WTC11 (cell line): ENCODE measurements at regions not wholly inside any gene's neighbourhood (a gene's known extent, or its start where the extent isn't known, plus 50 kb on each side); places are given as distances from the start of the nearest gene placed in this dataset.

Source experiments
- ATAC-seq: fragments of 200-7000 bp; cut with Tn5 transposase; 2 replicates; pipeline ENCODE4 v1.10.0; 2021; ENCODE audit warnings: mild to moderate bottlenecking, moderate library complexity
- CTCF ChIA-PET: fragments of 300-600 bp; sonication (Branson Sonifier 250); formaldehyde crosslinking; loops from one replicate; lab custom pipeline; 2021; ENCODE audit warnings: antibody characterized with exemption; lab: Charles Lee
- POLR2A ChIA-PET: fragments of 350-600 bp; sonication (Branson Sonifier 250); formaldehyde crosslinking; loops from one replicate; lab custom pipeline; 2021; ENCODE audit warnings: antibody characterized with exemption; lab: Charles Lee
- DNase-seq: peaks from one replicate; pipeline ENCODE4 v3.0.0; 2021; ENCODE audit warnings: low spot score
- H3K27ac Mint-ChIP-seq: 2 replicates; pipeline ENCODE4 v1.8.0; 2021; ENCODE audit warnings: mixed read lengths
- H3K27me3 Mint-ChIP-seq: 2 replicates; pipeline ENCODE4 v1.8.0; 2021; ENCODE audit warnings: low read depth, mild to moderate bottlenecking, moderate library complexity, mixed read lengths
- H3K36me3 Mint-ChIP-seq: 2 replicates; pipeline ENCODE4 v1.8.0; 2021; ENCODE audit warnings: mixed read lengths
- H3K4me1 Mint-ChIP-seq: 2 replicates; pipeline ENCODE4 v1.8.0; 2022; ENCODE audit warnings: mixed read lengths
- H3K4me3 Mint-ChIP-seq: 2 replicates; pipeline ENCODE4 v1.8.0; 2021; ENCODE audit warnings: mild to moderate bottlenecking, moderate library complexity, mixed read lengths
- H3K9me3 Mint-ChIP-seq: 2 replicates; pipeline ENCODE4 v1.8.0; 2021; ENCODE audit warnings: mixed read lengths
- EMX1 ChIP-seq: fragments of 250-450 bp; sonication (Bioruptor Pico); IDR thresholded peaks from 2 replicates; pipeline ENCODE4 v1.8.0; 2021; ENCODE audit warnings: mild to moderate bottlenecking
- ESRRA ChIP-seq: sonication (generic); formaldehyde crosslinking; IDR thresholded peaks from 2 replicates; pipeline ENCODE4 v1.8.1; 2022; ENCODE audit warnings: mild to moderate bottlenecking, missing genetic modification reagents, borderline replicate concordance
- NR2C2 ChIP-seq: sonication (generic); formaldehyde crosslinking; IDR thresholded peaks from 2 replicates; pipeline ENCODE4 v1.8.0; 2022; ENCODE audit warnings: mild to moderate bottlenecking, missing genetic modification reagents
- RELA ChIP-seq: sonication (generic); formaldehyde crosslinking; IDR thresholded peaks from 2 replicates; pipeline ENCODE4 v1.8.1; 2022; ENCODE audit warnings: missing genetic modification reagents, mild to moderate bottlenecking, borderline replicate concordance
- SMAD3 ChIP-seq: sonication (generic); formaldehyde crosslinking; IDR thresholded peaks from 2 replicates; pipeline ENCODE4 v1.8.0; 2022; ENCODE audit warnings: missing genetic modification reagents, mild to moderate bottlenecking, borderline replicate concordance
- TEAD4 ChIP-seq: sonication (generic); formaldehyde crosslinking; IDR thresholded peaks from 2 replicates; pipeline ENCODE4 v1.8.0; 2022; ENCODE audit warnings: mild to moderate bottlenecking, missing genetic modification reagents
- TF ChIP-seq, protein P1 (sequence below): fragments of 250-450 bp; sonication (Bioruptor Pico); IDR thresholded peaks from 2 replicates; pipeline ENCODE4 v1.8.0; 2021; ENCODE audit warnings: mild to moderate bottlenecking
- TF ChIP-seq, protein P2 (sequence below): fragments of 200-600 bp; IDR thresholded peaks from 2 replicates; pipeline ENCODE4 v1.8.0; 2022; ENCODE audit warnings: antibody characterized with exemption
- TF ChIP-seq, protein P3 (sequence below): fragments of 250-450 bp; sonication (Bioruptor Pico); IDR thresholded peaks from 2 replicates; pipeline ENCODE4 v1.9.0; 2021; ENCODE audit warnings: moderate library complexity, mild to moderate bottlenecking, inconsistent platforms, borderline replicate concordance
- TF ChIP-seq, protein P4 (sequence below): sonication (generic); formaldehyde crosslinking; conservative IDR thresholded peaks from 2 replicates; pipeline ENCODE4 v1.8.1; 2023; ENCODE audit warnings: mild to moderate bottlenecking, low read depth, missing genetic modification reagents, moderate library complexity
- TF ChIP-seq, protein P5 (sequence below): fragments of 250-450 bp; sonication (Bioruptor Pico); IDR thresholded peaks from 2 replicates; pipeline ENCODE4 v2.1.2; 2022; ENCODE audit warnings: mild to moderate bottlenecking, moderate library complexity
- TF ChIP-seq, protein P6 (sequence below): sonication (generic); formaldehyde crosslinking; IDR thresholded peaks from 2 replicates; pipeline ENCODE4 v1.8.1; 2023; ENCODE audit warnings: mild to moderate bottlenecking, missing genetic modification reagents
- TF ChIP-seq, protein P7 (sequence below): sonication (generic); formaldehyde crosslinking; IDR thresholded peaks from 2 replicates; pipeline ENCODE4 v1.8.0; 2022; ENCODE audit warnings: mild to moderate bottlenecking, missing genetic modification reagents

DNA sequence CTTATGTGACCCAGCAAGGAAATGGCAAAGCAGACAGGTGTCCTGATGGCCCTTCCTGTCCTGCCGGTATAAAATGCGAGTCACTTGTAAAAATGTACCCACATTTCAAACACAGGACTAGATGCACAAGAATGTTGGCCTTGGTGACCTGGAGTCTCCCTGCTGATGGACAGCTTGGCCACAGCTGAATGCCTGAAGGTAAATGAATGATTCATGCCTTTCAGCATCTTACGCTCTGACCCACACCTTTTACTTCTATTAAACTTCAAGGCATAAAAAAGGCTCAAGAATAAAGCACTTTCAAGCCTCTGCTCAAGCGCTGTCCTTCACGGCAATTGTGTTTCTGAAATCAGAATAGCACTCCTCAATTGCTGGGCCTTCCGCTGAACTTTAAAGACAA, 228.0 kb upstream of the SLCO3A1 start (continued):
- no peak for TF ChIP-seq RELA (CRISPR knock-in tag)
- TF ChIP-seq, protein P1, sequence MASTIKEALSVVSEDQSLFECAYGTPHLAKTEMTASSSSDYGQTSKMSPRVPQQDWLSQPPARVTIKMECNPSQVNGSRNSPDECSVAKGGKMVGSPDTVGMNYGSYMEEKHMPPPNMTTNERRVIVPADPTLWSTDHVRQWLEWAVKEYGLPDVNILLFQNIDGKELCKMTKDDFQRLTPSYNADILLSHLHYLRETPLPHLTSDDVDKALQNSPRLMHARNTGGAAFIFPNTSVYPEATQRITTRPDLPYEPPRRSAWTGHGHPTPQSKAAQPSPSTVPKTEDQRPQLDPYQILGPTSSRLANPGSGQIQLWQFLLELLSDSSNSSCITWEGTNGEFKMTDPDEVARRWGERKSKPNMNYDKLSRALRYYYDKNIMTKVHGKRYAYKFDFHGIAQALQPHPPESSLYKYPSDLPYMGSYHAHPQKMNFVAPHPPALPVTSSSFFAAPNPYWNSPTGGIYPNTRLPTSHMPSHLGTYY: no peak
- TF ChIP-seq EMX1 (CRISPR knock-in tag): no peak
- TF ChIP-seq, protein P2, sequence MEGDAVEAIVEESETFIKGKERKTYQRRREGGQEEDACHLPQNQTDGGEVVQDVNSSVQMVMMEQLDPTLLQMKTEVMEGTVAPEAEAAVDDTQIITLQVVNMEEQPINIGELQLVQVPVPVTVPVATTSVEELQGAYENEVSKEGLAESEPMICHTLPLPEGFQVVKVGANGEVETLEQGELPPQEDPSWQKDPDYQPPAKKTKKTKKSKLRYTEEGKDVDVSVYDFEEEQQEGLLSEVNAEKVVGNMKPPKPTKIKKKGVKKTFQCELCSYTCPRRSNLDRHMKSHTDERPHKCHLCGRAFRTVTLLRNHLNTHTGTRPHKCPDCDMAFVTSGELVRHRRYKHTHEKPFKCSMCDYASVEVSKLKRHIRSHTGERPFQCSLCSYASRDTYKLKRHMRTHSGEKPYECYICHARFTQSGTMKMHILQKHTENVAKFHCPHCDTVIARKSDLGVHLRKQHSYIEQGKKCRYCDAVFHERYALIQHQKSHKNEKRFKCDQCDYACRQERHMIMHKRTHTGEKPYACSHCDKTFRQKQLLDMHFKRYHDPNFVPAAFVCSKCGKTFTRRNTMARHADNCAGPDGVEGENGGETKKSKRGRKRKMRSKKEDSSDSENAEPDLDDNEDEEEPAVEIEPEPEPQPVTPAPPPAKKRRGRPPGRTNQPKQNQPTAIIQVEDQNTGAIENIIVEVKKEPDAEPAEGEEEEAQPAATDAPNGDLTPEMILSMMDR: no peak
- TF ChIP-seq, protein P3, sequence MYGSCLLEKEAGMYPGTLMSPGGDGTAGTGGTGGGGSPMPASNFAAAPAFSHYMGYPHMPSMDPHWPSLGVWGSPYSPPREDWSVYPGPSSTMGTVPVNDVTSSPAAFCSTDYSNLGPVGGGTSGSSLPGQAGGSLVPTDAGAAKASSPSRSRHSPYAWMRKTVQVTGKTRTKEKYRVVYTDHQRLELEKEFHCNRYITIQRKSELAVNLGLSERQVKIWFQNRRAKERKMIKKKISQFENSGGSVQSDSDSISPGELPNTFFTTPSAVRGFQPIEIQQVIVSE (CRISPR knock-in tag): no peak
- TF ChIP-seq, protein P4, sequence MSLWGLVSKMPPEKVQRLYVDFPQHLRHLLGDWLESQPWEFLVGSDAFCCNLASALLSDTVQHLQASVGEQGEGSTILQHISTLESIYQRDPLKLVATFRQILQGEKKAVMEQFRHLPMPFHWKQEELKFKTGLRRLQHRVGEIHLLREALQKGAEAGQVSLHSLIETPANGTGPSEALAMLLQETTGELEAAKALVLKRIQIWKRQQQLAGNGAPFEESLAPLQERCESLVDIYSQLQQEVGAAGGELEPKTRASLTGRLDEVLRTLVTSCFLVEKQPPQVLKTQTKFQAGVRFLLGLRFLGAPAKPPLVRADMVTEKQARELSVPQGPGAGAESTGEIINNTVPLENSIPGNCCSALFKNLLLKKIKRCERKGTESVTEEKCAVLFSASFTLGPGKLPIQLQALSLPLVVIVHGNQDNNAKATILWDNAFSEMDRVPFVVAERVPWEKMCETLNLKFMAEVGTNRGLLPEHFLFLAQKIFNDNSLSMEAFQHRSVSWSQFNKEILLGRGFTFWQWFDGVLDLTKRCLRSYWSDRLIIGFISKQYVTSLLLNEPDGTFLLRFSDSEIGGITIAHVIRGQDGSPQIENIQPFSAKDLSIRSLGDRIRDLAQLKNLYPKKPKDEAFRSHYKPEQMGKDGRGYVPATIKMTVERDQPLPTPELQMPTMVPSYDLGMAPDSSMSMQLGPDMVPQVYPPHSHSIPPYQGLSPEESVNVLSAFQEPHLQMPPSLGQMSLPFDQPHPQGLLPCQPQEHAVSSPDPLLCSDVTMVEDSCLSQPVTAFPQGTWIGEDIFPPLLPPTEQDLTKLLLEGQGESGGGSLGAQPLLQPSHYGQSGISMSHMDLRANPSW: no peak

DNA sequence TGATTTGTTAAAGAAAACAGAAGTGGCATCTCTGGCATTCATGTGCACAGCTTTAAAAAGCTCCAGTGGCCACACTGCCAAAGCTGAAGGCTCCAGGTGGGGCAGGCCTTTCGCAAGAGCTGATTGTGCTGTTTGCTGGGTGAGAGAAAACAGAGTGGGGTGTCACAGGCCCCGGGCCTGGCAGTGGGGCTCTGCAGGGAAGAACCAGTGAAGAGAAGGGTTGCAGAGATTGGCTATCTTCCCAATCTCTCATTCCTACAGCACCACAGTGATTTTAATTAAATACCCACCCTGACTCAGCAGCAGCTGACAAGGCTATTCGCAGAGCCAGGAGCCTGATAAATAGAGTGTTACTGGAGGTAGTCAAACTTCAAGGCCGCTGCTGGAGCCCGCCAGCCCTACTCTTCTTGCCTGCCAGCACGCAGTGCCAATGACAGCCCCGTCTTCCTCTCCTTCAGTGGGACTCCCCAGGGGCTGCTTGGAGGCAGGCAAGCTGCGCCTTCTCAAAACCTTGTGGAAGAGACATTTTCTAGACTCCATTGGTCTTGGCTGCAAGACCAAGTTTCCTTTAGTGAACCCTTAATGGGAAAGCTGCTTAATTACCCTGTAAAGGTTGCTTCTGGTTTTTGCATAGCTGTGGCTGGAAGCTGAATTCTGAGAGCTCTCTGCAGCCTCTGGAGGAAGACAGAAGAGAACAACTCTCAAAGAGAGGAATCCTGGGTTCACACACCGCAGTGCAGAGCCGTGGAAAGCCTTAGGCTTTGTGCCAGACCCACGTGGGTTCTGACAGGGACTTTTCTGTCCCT, 225.8 kb upstream of the SLCO3A1 start:
- ChIA-PET CTCF (interaction anchor here (1.1 kb wide), 1 partner anchor 79 kb away, joined by 3 read pairs; no protein-coding TSS in a partner anchor), POLR2A (no interaction called here)
- Mint-ChIP-seq H3K9me3 (peaks cover 8% of the 10 kb centered on the region), H3K27me3 (no peaks in the 10 kb centered on the region), H3K36me3 (no peaks in the 10 kb centered on the region), H3K4me1 (peaks cover 8% of the 10 kb centered on the region; the same call in 1 of the 2 replicates), H3K4me3 (no peak overlapping the region), H3K27ac (no peak overlapping the region)
- ATAC-seq (no peak; the same call in 1 of the 2 replicates), DNase-seq (no peak)
- TF ChIP-seq ESRRA (CRISPR knock-in tag): no peak
- TF ChIP-seq, protein P5, sequence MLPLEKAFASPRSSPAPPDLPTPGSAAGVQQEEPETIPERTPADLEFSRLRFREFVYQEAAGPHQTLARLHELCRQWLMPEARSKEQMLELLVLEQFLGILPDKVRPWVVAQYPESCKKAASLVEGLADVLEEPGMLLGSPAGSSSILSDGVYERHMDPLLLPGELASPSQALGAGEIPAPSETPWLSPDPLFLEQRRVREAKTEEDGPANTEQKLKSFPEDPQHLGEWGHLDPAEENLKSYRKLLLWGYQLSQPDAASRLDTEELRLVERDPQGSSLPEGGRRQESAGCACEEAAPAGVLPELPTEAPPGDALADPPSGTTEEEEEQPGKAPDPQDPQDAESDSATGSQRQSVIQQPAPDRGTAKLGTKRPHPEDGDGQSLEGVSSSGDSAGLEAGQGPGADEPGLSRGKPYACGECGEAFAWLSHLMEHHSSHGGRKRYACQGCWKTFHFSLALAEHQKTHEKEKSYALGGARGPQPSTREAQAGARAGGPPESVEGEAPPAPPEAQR (CRISPR knock-in tag): no peak
- TF ChIP-seq, protein P6, sequence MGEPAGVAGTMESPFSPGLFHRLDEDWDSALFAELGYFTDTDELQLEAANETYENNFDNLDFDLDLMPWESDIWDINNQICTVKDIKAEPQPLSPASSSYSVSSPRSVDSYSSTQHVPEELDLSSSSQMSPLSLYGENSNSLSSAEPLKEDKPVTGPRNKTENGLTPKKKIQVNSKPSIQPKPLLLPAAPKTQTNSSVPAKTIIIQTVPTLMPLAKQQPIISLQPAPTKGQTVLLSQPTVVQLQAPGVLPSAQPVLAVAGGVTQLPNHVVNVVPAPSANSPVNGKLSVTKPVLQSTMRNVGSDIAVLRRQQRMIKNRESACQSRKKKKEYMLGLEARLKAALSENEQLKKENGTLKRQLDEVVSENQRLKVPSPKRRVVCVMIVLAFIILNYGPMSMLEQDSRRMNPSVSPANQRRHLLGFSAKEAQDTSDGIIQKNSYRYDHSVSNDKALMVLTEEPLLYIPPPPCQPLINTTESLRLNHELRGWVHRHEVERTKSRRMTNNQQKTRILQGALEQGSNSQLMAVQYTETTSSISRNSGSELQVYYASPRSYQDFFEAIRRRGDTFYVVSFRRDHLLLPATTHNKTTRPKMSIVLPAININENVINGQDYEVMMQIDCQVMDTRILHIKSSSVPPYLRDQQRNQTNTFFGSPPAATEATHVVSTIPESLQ (CRISPR knock-in tag): no peak
- TF ChIP-seq SMAD3 (CRISPR knock-in tag): no peak
- TF ChIP-seq TEAD4 (CRISPR knock-in tag): no peak
- TF ChIP-seq, protein P7, sequence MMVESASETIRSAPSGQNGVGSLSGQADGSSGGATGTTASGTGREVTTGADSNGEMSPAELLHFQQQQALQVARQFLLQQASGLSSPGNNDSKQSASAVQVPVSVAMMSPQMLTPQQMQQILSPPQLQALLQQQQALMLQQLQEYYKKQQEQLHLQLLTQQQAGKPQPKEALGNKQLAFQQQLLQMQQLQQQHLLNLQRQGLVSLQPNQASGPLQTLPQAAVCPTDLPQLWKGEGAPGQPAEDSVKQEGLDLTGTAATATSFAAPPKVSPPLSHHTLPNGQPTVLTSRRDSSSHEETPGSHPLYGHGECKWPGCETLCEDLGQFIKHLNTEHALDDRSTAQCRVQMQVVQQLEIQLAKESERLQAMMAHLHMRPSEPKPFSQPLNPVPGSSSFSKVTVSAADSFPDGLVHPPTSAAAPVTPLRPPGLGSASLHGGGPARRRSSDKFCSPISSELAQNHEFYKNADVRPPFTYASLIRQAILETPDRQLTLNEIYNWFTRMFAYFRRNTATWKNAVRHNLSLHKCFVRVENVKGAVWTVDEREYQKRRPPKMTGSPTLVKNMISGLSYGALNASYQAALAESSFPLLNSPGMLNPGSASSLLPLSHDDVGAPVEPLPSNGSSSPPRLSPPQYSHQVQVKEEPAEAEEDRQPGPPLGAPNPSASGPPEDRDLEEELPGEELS: no peak
- TF ChIP-seq NR2C2: no peak
